ENCODE measurements at regions not wholly inside any gene's neighbourhood (a gene's known extent, or its start where the extent isn't known, plus 50 kb on each side); places are given as distances from the start of the nearest gene placed in this dataset.

- H3K36me3 ChIP-seq (ENCODE audit: control insufficient read depth, insufficient read depth, low read length) = no peaks in the 10 kb centered on the region
- H3K4me1 ChIP-seq (ENCODE audit: control insufficient read depth, insufficient read depth, low read length) = peaks cover 25% of the 10 kb centered on the region
- no peaks in the 10 kb centered on the region for H3K27me3 ChIP-seq (ENCODE audit: control insufficient read depth, insufficient read depth, low read length)
- H3K9ac ChIP-seq (ENCODE audit: low read length) = no peak overlapping the region
- no peaks in the 10 kb centered on the region for H3K9me3 ChIP-seq (ENCODE audit: control insufficient read depth, low read length)
- no peak overlapping the region for H3K4me3 ChIP-seq (ENCODE audit: low read length)
Observed at GRCh38 chr10:69734797-69735468, 66.8 kb upstream of the COL13A1 start.

- no peaks in the 10 kb centered on the region for H3K36me3 ChIP-seq (ENCODE audit: control insufficient read depth, insufficient read depth, low read length)
- H3K4me1 ChIP-seq (ENCODE audit: control insufficient read depth, insufficient read depth, low read length) = peaks cover 16% of the 10 kb centered on the region
- H3K27me3 ChIP-seq (ENCODE audit: control insufficient read depth, insufficient read depth, low read length) = no peaks in the 10 kb centered on the region
- H3K4me3 ChIP-seq (ENCODE audit: low read length) = no peak overlapping the region
- no peak overlapping the region for H3K9ac ChIP-seq (ENCODE audit: low read length)
- H3K9me3 ChIP-seq (ENCODE audit: control insufficient read depth, low read length) = no peaks in the 10 kb centered on the region
Observed at GRCh38 chr10:69736886-69737641, 64.6 kb upstream of the COL13A1 start.

- Histone ChIP-seq H3K27me3 (ENCODE audit: control insufficient read depth, insufficient read depth, low read length) (no peaks in the 10 kb centered on the region), H3K4me1 (ENCODE audit: control insufficient read depth, insufficient read depth, low read length) (peaks cover 16% of the 10 kb centered on the region), H3K9me3 (ENCODE audit: control insufficient read depth, low read length) (no peaks in the 10 kb centered on the region), H3K4me3 (ENCODE audit: low read length) (no peak overlapping the region), H3K9ac (ENCODE audit: low read length) (no peak overlapping the region), H3K36me3 (ENCODE audit: control insufficient read depth, insufficient read depth, low read length) (no peaks in the 10 kb centered on the region)
Observed at GRCh38 chr10:69738071-69738470, 63.6 kb upstream of the COL13A1 start.

- H3K36me3 ChIP-seq (ENCODE audit: control insufficient read depth, insufficient read depth, low read length) = no peaks in the 10 kb centered on the region
- H3K9ac ChIP-seq (ENCODE audit: low read length) = no peak overlapping the region
- peaks cover 7% of the 10 kb centered on the region for H3K4me1 ChIP-seq (ENCODE audit: control insufficient read depth, insufficient read depth, low read length)
- no peaks in the 10 kb centered on the region for H3K27me3 ChIP-seq (ENCODE audit: control insufficient read depth, insufficient read depth, low read length)
- no peak overlapping the region for H3K4me3 ChIP-seq (ENCODE audit: low read length)
- H3K9me3 ChIP-seq (ENCODE audit: control insufficient read depth, low read length) = no peaks in the 10 kb centered on the region
Observed at GRCh38 chr10:69738858-69739435, 62.8 kb upstream of the COL13A1 start.

GRCh38 chr10:69739634-69740033 lies 62.1 kb upstream of the COL13A1 start:
- Histone ChIP-seq H3K4me1 (ENCODE audit: control insufficient read depth, insufficient read depth, low read length) (peaks cover under 1% of the 10 kb centered on the region), H3K9ac (ENCODE audit: low read length) (no peak overlapping the region), H3K4me3 (ENCODE audit: low read length) (no peak overlapping the region), H3K36me3 (ENCODE audit: control insufficient read depth, insufficient read depth, low read length) (no peaks in the 10 kb centered on the region), H3K9me3 (ENCODE audit: control insufficient read depth, low read length) (no peaks in the 10 kb centered on the region), H3K27me3 (ENCODE audit: control insufficient read depth, insufficient read depth, low read length) (no peaks in the 10 kb centered on the region)

- H3K4me1 ChIP-seq (ENCODE audit: control insufficient read depth, insufficient read depth, low read length) = no peaks in the 10 kb centered on the region
- H3K27me3 ChIP-seq (ENCODE audit: control insufficient read depth, insufficient read depth, low read length) = no peaks in the 10 kb centered on the region
- no peak overlapping the region for H3K4me3 ChIP-seq (ENCODE audit: low read length)
- no peaks in the 10 kb centered on the region for H3K36me3 ChIP-seq (ENCODE audit: control insufficient read depth, insufficient read depth, low read length)
- H3K9ac ChIP-seq (ENCODE audit: low read length) = no peak overlapping the region
- H3K9me3 ChIP-seq (ENCODE audit: control insufficient read depth, low read length) = no peaks in the 10 kb centered on the region
Observed at GRCh38 chr10:69740126-69740525, 61.6 kb upstream of the COL13A1 start.

GRCh38 chr10:69741252-69741651 lies 60.5 kb upstream of the COL13A1 start:
- Histone ChIP-seq H3K27me3 (ENCODE audit: control insufficient read depth, insufficient read depth, low read length) (no peaks in the 10 kb centered on the region), H3K9ac (ENCODE audit: low read length) (no peak overlapping the region), H3K9me3 (ENCODE audit: control insufficient read depth, low read length) (no peaks in the 10 kb centered on the region), H3K36me3 (ENCODE audit: control insufficient read depth, insufficient read depth, low read length) (no peaks in the 10 kb centered on the region), H3K4me3 (ENCODE audit: low read length) (no peak overlapping the region), H3K4me1 (ENCODE audit: control insufficient read depth, insufficient read depth, low read length) (no peaks in the 10 kb centered on the region)

- no peak overlapping the region for H3K4me3 ChIP-seq (ENCODE audit: low read length)
- no peak overlapping the region for H3K9ac ChIP-seq (ENCODE audit: low read length)
- no peaks in the 10 kb centered on the region for H3K36me3 ChIP-seq (ENCODE audit: control insufficient read depth, insufficient read depth, low read length)
- no peaks in the 10 kb centered on the region for H3K27me3 ChIP-seq (ENCODE audit: control insufficient read depth, insufficient read depth, low read length)
- H3K4me1 ChIP-seq (ENCODE audit: control insufficient read depth, insufficient read depth, low read length) = no peaks in the 10 kb centered on the region
- no peaks in the 10 kb centered on the region for H3K9me3 ChIP-seq (ENCODE audit: control insufficient read depth, low read length)
Observed at GRCh38 chr10:69741671-69742355, 59.9 kb upstream of the COL13A1 start.

- Histone ChIP-seq H3K27me3 (ENCODE audit: control insufficient read depth, insufficient read depth, low read length) (no peaks in the 10 kb centered on the region), H3K4me1 (ENCODE audit: control insufficient read depth, insufficient read depth, low read length) (no peaks in the 10 kb centered on the region), H3K9me3 (ENCODE audit: control insufficient read depth, low read length) (no peaks in the 10 kb centered on the region), H3K36me3 (ENCODE audit: control insufficient read depth, insufficient read depth, low read length) (no peaks in the 10 kb centered on the region), H3K9ac (ENCODE audit: low read length) (no peak overlapping the region), H3K4me3 (ENCODE audit: low read length) (no peak overlapping the region)
Observed at GRCh38 chr10:69742356-69742695, 59.4 kb upstream of the COL13A1 start.

- H3K9ac ChIP-seq (ENCODE audit: low read length) = no peak overlapping the region
- H3K27me3 ChIP-seq (ENCODE audit: control insufficient read depth, insufficient read depth, low read length) = no peaks in the 10 kb centered on the region
- no peaks in the 10 kb centered on the region for H3K9me3 ChIP-seq (ENCODE audit: control insufficient read depth, low read length)
- H3K4me3 ChIP-seq (ENCODE audit: low read length) = no peak overlapping the region
- no peaks in the 10 kb centered on the region for H3K4me1 ChIP-seq (ENCODE audit: control insufficient read depth, insufficient read depth, low read length)
- H3K36me3 ChIP-seq (ENCODE audit: control insufficient read depth, insufficient read depth, low read length) = no peaks in the 10 kb centered on the region
Observed at GRCh38 chr10:69742928-69743602, 58.6 kb upstream of the COL13A1 start.

GRCh38 chr10:69744971-69745370 lies 56.7 kb upstream of the COL13A1 start:
- H3K36me3 ChIP-seq (ENCODE audit: control insufficient read depth, insufficient read depth, low read length) = no peaks in the 10 kb centered on the region
- H3K4me1 ChIP-seq (ENCODE audit: control insufficient read depth, insufficient read depth, low read length) = no peaks in the 10 kb centered on the region
- H3K27me3 ChIP-seq (ENCODE audit: control insufficient read depth, insufficient read depth, low read length) = no peaks in the 10 kb centered on the region
- H3K9ac ChIP-seq (ENCODE audit: low read length) = no peak overlapping the region
- H3K4me3 ChIP-seq (ENCODE audit: low read length) = no peak overlapping the region
- no peaks in the 10 kb centered on the region for H3K9me3 ChIP-seq (ENCODE audit: control insufficient read depth, low read length)

Data from mucosa of stomach (tissue), 1 donor.